ENCODE measurements at regions not wholly inside any gene's neighbourhood (a gene's known extent, or its start where the extent isn't known, plus 50 kb on each side); places are given as distances from the start of the nearest gene placed in this dataset.

- in situ Hi-C loops (cut with MboI; ENCODE audit: low sequenced_read_pairs), result no loop called here
These were observed 176.5 kb upstream of the NAV2 start for GRCh38 chr11:19536131-19536530.

GRCh38 chr11:19530505-19530904 is 182.1 kb upstream of the NAV2 start:
- in situ Hi-C loops (cut with MboI; ENCODE audit: low sequenced_read_pairs), result no loop called here

- in situ Hi-C loops (cut with MboI; ENCODE audit: low sequenced_read_pairs), result no loop called here
These were observed 186.5 kb upstream of the NAV2 start for GRCh38 chr11:19526119-19526518.

GRCh38 chr11:19525714-19526113 is 186.9 kb upstream of the NAV2 start:
- in situ Hi-C loops (cut with MboI; ENCODE audit: low sequenced_read_pairs), result no loop called here

- in situ Hi-C loops (cut with MboI; ENCODE audit: low sequenced_read_pairs), result no loop called here
These were observed 187.4 kb upstream of the NAV2 start for GRCh38 chr11:19525276-19525675.

- in situ Hi-C loops (cut with MboI; ENCODE audit: low sequenced_read_pairs), result no loop called here
These were observed 188.4 kb upstream of the NAV2 start for GRCh38 chr11:19524171-19524671.

- in situ Hi-C loops (cut with MboI; ENCODE audit: low sequenced_read_pairs), result no loop called here
These were observed 192.0 kb upstream of the NAV2 start for GRCh38 chr11:19520681-19521080.

GRCh38 chr11:19519912-19520641 is 192.6 kb upstream of the NAV2 start:
- in situ Hi-C loops (cut with MboI; ENCODE audit: low sequenced_read_pairs), result no loop called here

GRCh38 chr11:19519353-19519752 is 193.3 kb upstream of the NAV2 start:
- in situ Hi-C loops (cut with MboI; ENCODE audit: low sequenced_read_pairs), result no loop called here

- in situ Hi-C loops (cut with MboI; ENCODE audit: low sequenced_read_pairs), result no loop called here
These were observed 199.4 kb upstream of the NAV2 start for GRCh38 chr11:19513253-19513652.

- in situ Hi-C loops (cut with MboI; ENCODE audit: low sequenced_read_pairs), result no loop called here
These were observed 200.0 kb upstream of the NAV2 start for GRCh38 chr11:19512618-19513017.

- in situ Hi-C loops (cut with MboI; ENCODE audit: low sequenced_read_pairs), result no loop called here
These were observed 201.0 kb upstream of the NAV2 start for GRCh38 chr11:19511413-19512183.

- in situ Hi-C loops (cut with MboI; ENCODE audit: low sequenced_read_pairs), result no loop called here
These were observed 201.6 kb upstream of the NAV2 start for GRCh38 chr11:19511066-19511412.

- in situ Hi-C loops (cut with MboI; ENCODE audit: low sequenced_read_pairs), result no loop called here
These were observed 202.2 kb upstream of the NAV2 start for GRCh38 chr11:19510468-19510867.

GRCh38 chr11:19509215-19509614 is 203.4 kb upstream of the NAV2 start:
- in situ Hi-C loops (cut with MboI; ENCODE audit: low sequenced_read_pairs), result no loop called here

- in situ Hi-C loops (cut with MboI; ENCODE audit: low sequenced_read_pairs), result no loop called here
These were observed 204.5 kb upstream of the NAV2 start for GRCh38 chr11:19508165-19508564.

- in situ Hi-C loops (cut with MboI; ENCODE audit: low sequenced_read_pairs), result no loop called here
These were observed 205.7 kb upstream of the NAV2 start for GRCh38 chr11:19506816-19507486.

GRCh38 chr11:19502691-19503253 is 209.9 kb upstream of the NAV2 start:
- in situ Hi-C loops (cut with MboI; ENCODE audit: low sequenced_read_pairs), result no loop called here

- in situ Hi-C loops (cut with MboI; ENCODE audit: low sequenced_read_pairs), result no loop called here
These were observed 211.0 kb upstream of the NAV2 start for GRCh38 chr11:19501631-19502030.

GRCh38 chr11:19499999-19500398 is 212.6 kb upstream of the NAV2 start:
- in situ Hi-C loops (cut with MboI; ENCODE audit: low sequenced_read_pairs), result no loop called here

- in situ Hi-C loops (cut with MboI; ENCODE audit: low sequenced_read_pairs), result no loop called here
These were observed 213.5 kb upstream of the NAV2 start for GRCh38 chr11:19499026-19499669.

All from HL-60/S4 treated with retinoic acid at 250 ng/mL for 4 days and 3 days (cell line).